ENCODE measurements at regions not wholly inside any gene's neighbourhood (a gene's known extent, or its start where the extent isn't known, plus 50 kb on each side); places are given as distances from the start of the nearest gene placed in this dataset.

DNA sequence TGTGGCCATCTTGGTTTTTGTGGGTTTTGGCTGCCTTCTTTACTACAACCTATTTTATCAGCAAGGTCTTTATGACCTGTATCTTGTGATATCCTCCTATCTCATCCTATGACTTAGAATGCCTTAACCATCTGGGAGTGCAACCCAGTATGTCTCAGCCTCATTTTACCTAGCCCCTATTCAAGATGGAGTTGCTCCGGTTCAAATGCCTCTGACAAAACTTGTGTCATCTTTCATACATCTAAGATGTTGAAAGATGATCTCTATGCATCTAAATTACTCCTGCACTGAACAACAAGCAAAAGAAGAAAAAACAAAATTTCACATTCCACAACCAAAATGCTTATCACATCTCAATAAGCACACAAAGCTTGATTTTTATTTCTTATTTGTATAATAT, 129.5 kb upstream of the CNR1 start:
- H3K27ac ChIP-seq (ENCODE audit: low read depth, low read length, severe bottlenecking), result no peak overlapping the region
- no peaks in the 10 kb centered on the region for H3K36me3 ChIP-seq (ENCODE audit: control insufficient read depth, insufficient read depth, low read length)
- no peak overlapping the region for H3K4me3 ChIP-seq (ENCODE audit: extremely low read depth, insufficient read depth, low read length, poor library complexity, severe bottlenecking)
- H3K4me1 ChIP-seq (ENCODE audit: control insufficient read depth, insufficient read depth, low read length, poor library complexity, severe bottlenecking), result no peaks in the 10 kb centered on the region
- H3K9me3 ChIP-seq (ENCODE audit: control insufficient read depth, low read length), result no peaks in the 10 kb centered on the region
- WGBS, 2 experiments (ENCODE audit: insufficient coverage in 2 of 2), result 100% methylated on average over 1 of the region's 1 CpG; no CpG with 5 or more reads in 1 of the 2 experiments

DNA sequence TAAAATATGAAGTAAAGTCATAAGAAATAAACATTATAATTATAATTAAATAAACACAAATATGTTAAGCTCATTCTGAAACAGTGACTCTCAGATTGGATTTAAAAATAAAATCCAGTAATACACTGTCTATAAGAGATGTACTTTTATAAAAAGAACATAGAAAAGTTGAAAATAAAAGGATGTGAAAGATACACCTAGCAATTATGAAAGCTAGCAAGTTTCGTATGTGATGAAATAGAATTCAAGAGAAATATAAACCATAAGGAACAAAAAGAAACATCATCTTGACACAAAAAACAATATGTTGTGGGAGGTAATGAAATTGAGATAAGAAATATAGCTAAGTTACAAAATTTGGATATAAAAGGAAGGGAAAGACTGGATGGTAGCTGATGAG, 128.6 kb upstream of the CNR1 start:
- WGBS, 2 experiments (ENCODE audit: insufficient coverage in 2 of 2), result no CpG with 5 or more reads among the region's 1 CpG
- no peaks in the 10 kb centered on the region for H3K36me3 ChIP-seq (ENCODE audit: control insufficient read depth, insufficient read depth, low read length)
- no peak overlapping the region for H3K4me3 ChIP-seq (ENCODE audit: extremely low read depth, insufficient read depth, low read length, poor library complexity, severe bottlenecking)

DNA sequence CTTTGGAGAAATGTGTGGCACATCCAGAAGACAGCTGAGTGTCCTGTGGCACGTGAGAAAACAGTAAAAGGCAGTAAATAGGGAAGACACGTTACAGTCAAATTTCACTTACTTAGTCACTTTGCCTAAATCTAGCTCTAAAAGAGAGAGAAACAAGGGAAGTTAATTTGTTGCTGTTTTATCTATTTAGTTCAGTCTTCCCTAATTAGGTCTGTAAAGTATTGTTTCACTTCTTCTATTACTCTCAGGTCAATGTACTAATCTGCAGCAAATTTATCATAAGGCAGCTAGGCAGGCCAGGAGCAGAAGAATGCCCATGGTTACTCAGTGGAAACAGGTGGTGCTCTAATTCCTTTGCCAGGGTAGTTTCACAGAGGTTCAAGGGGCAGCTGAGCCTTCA, 124.3 kb upstream of the CNR1 start:
- Histone ChIP-seq H3K4me3 (ENCODE audit: extremely low read depth, insufficient read depth, low read length, poor library complexity, severe bottlenecking) (no peak overlapping the region), H3K27ac (ENCODE audit: low read depth, low read length, severe bottlenecking) (no peak overlapping the region), H3K9me3 (ENCODE audit: control insufficient read depth, low read length) (no peaks in the 10 kb centered on the region), H3K4me1 (ENCODE audit: control insufficient read depth, insufficient read depth, low read length, poor library complexity, severe bottlenecking) (no peaks in the 10 kb centered on the region), H3K36me3 (ENCODE audit: control insufficient read depth, insufficient read depth, low read length) (no peaks in the 10 kb centered on the region)
- WGBS, 2 experiments (ENCODE audit: insufficient coverage in 2 of 2), result 86% methylated on average over 1 of the region's 2 CpGs; no CpG with 5 or more reads in 1 of the 2 experiments

More for the DNA sequence above, 128.6 kb upstream of the CNR1 start:
- H3K9me3 ChIP-seq (ENCODE audit: control insufficient read depth, low read length), result no peaks in the 10 kb centered on the region
- no peak overlapping the region for H3K27ac ChIP-seq (ENCODE audit: low read depth, low read length, severe bottlenecking)
- H3K4me1 ChIP-seq (ENCODE audit: control insufficient read depth, insufficient read depth, low read length, poor library complexity, severe bottlenecking), result no peaks in the 10 kb centered on the region

DNA sequence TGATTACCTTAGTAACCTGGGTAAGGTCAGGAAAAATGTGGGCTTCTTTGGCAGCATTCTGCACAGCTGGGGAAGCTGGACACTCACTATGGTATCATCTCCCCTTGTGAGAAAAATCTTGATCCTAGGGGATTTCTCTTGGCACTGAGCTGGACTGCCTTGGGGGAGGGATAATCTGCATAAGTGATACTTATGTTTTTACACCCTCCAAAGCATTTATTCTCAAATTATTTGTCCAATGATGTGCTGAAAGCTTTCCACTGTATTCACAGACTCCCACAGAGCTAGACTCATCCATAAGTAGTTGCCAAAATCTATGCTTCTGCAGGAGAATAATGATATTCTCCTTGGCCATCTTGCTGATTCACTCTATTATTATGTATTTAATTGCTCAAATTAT, 121.5 kb upstream of the CNR1 start:
- no peak overlapping the region for H3K4me3 ChIP-seq (ENCODE audit: extremely low read depth, insufficient read depth, low read length, poor library complexity, severe bottlenecking)
- no peak overlapping the region for H3K27ac ChIP-seq (ENCODE audit: low read depth, low read length, severe bottlenecking)
- no peaks in the 10 kb centered on the region for H3K36me3 ChIP-seq (ENCODE audit: control insufficient read depth, insufficient read depth, low read length)
- no peaks in the 10 kb centered on the region for H3K4me1 ChIP-seq (ENCODE audit: control insufficient read depth, insufficient read depth, low read length, poor library complexity, severe bottlenecking)
- H3K9me3 ChIP-seq (ENCODE audit: control insufficient read depth, low read length), result no peaks in the 10 kb centered on the region

DNA sequence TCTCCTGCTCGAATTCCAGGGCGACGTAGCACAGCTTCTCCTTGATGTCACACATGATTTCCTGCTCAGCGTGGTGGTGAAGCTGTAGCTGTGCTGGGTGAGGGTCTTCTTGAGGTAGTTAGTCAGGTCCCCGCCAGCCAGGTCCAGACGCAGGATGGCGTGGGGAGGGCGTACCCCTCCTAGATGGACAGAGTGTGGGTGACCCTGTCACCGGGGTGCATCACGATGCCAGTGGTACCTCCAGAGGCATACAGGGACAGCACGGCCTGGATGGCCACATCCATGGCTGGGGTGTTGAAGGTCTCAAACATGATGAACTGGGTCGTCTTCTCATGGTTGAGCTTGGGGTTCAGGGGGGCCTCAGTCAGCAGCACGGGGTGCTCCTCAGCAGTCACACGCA, 110.2 kb upstream of the CNR1 start:
- no peaks in the 10 kb centered on the region for H3K4me1 ChIP-seq (ENCODE audit: control insufficient read depth, insufficient read depth, low read length, poor library complexity, severe bottlenecking)

DNA sequence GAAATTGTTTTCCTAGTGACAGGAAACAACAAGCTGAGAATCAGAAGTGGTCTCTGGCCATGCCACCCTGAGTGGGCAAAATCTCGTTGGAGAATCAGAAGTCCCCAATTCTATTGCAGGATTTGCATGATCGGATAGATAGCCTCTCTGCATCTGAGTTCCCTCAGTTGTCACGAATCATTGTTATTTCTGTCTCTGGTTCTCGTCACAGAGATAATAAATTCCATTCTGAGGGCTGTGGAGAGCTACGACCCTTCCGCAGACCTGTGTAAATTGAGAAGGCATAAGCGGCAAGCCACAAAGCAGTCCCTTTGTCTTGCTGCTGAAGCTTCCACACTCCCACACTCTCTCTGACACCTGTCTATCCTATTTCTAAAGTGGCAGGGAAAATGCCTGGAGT, 102.4 kb upstream of the CNR1 start:
- H3K4me3 ChIP-seq (ENCODE audit: extremely low read depth, insufficient read depth, low read length, poor library complexity, severe bottlenecking), result no peak overlapping the region
- H3K36me3 ChIP-seq (ENCODE audit: control insufficient read depth, insufficient read depth, low read length), result no peaks in the 10 kb centered on the region
- WGBS, 2 experiments (ENCODE audit: insufficient coverage in 2 of 2), result 79 to 81% methylated on average over 2 to 7 of the region's 7 CpGs
- H3K9me3 ChIP-seq (ENCODE audit: control insufficient read depth, low read length), result no peaks in the 10 kb centered on the region
- H3K27ac ChIP-seq (ENCODE audit: low read depth, low read length, severe bottlenecking), result peak overlapping the region; percentile 41
- no peaks in the 10 kb centered on the region for H3K4me1 ChIP-seq (ENCODE audit: control insufficient read depth, insufficient read depth, low read length, poor library complexity, severe bottlenecking)

More for the DNA sequence above, 110.2 kb upstream of the CNR1 start:
- no peaks in the 10 kb centered on the region for H3K36me3 ChIP-seq (ENCODE audit: control insufficient read depth, insufficient read depth, low read length)
- 91 to 94% methylated on average over 13 to 14 of the region's 14 CpGs for WGBS, 2 experiments (ENCODE audit: insufficient coverage in 2 of 2)
- no peak overlapping the region for H3K27ac ChIP-seq (ENCODE audit: low read depth, low read length, severe bottlenecking)
- H3K9me3 ChIP-seq (ENCODE audit: control insufficient read depth, low read length), result no peaks in the 10 kb centered on the region
- no peak overlapping the region for H3K4me3 ChIP-seq (ENCODE audit: extremely low read depth, insufficient read depth, low read length, poor library complexity, severe bottlenecking)

DNA sequence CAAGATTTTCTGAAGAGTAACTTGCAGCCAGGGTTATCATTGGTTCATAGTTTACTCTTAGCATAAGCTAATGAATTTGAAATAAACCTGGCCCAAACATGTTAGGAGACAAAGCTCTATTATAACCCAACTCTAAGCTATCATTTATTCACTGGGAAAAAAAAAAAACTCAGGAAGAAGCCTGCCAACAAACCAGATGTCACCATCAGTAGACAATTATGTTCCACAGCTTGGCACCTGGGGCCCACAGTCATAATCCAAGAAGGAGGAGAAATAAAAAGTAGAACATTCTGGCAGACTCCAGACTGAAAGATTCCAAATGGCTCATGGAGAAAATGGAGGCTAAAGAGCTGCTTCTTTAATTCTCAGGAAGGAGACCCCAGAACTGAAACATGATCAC, 100.0 kb upstream of the CNR1 start:
- H3K4me3 ChIP-seq (ENCODE audit: extremely low read depth, insufficient read depth, low read length, poor library complexity, severe bottlenecking), result no peak overlapping the region
- H3K9me3 ChIP-seq (ENCODE audit: control insufficient read depth, low read length), result no peaks in the 10 kb centered on the region
- H3K4me1 ChIP-seq (ENCODE audit: control insufficient read depth, insufficient read depth, low read length, poor library complexity, severe bottlenecking), result no peaks in the 10 kb centered on the region
- H3K36me3 ChIP-seq (ENCODE audit: control insufficient read depth, insufficient read depth, low read length), result no peaks in the 10 kb centered on the region
- no peak overlapping the region for H3K27ac ChIP-seq (ENCODE audit: low read depth, low read length, severe bottlenecking)

DNA sequence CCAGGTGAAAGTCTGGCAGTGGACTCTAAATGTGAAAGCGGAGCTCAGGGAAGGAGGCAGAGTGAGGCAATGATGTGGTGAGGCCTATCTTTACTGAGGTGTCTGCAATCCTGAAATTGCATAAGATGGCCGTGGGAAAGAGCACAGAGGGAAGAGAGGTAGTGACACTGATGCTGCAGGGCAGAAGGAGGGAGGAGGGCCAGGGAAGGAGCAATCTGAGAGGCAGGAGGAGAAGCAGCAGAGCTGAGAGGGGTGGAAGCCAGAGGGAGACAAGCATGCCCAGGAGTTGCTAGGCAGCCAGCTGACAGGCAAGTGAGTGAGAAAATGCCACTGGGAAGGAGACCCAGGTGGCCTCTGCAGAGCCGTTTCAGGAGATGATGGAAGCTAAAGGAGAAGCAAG, 97.4 kb upstream of the CNR1 start:
- no peaks in the 10 kb centered on the region for H3K9me3 ChIP-seq (ENCODE audit: control insufficient read depth, low read length)
- 59 to 66% methylated on average over 3 of the region's 3 CpGs for WGBS, 2 experiments (ENCODE audit: insufficient coverage in 2 of 2)
- no peak overlapping the region for H3K27ac ChIP-seq (ENCODE audit: low read depth, low read length, severe bottlenecking)

DNA sequence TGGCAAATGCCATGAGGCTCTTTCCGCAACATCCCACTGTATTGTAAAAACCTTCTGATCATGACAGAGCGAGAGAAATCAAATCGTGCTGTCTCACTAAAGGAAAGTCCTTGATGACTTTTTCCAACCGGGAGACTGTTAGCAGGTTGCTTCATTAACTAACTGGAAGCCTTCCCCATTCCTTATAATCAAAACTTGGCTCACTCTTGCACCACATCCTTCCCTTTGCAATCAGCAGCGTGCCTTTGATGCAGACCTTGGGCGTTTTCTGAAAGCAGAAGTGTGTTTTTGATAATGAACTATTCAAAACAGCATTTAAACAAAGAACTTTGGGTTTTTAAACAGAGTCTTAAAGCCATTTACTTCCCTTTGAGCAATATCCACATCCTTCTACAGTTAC, 96.2 kb upstream of the CNR1 start:
- Histone ChIP-seq H3K27ac (ENCODE audit: low read depth, low read length, severe bottlenecking) (no peak overlapping the region), H3K36me3 (ENCODE audit: control insufficient read depth, insufficient read depth, low read length) (no peaks in the 10 kb centered on the region), H3K9me3 (ENCODE audit: control insufficient read depth, low read length) (no peaks in the 10 kb centered on the region), H3K4me1 (ENCODE audit: control insufficient read depth, insufficient read depth, low read length, poor library complexity, severe bottlenecking) (no peaks in the 10 kb centered on the region), H3K4me3 (ENCODE audit: extremely low read depth, insufficient read depth, low read length, poor library complexity, severe bottlenecking) (no peak overlapping the region)
- WGBS, 2 experiments (ENCODE audit: insufficient coverage in 2 of 2), result 92 to 95% methylated on average over 4 of the region's 6 CpGs

More for the DNA sequence above, 97.4 kb upstream of the CNR1 start:
- no peak overlapping the region for H3K4me3 ChIP-seq (ENCODE audit: extremely low read depth, insufficient read depth, low read length, poor library complexity, severe bottlenecking)
- H3K4me1 ChIP-seq (ENCODE audit: control insufficient read depth, insufficient read depth, low read length, poor library complexity, severe bottlenecking), result no peaks in the 10 kb centered on the region
- H3K36me3 ChIP-seq (ENCODE audit: control insufficient read depth, insufficient read depth, low read length), result no peaks in the 10 kb centered on the region

DNA sequence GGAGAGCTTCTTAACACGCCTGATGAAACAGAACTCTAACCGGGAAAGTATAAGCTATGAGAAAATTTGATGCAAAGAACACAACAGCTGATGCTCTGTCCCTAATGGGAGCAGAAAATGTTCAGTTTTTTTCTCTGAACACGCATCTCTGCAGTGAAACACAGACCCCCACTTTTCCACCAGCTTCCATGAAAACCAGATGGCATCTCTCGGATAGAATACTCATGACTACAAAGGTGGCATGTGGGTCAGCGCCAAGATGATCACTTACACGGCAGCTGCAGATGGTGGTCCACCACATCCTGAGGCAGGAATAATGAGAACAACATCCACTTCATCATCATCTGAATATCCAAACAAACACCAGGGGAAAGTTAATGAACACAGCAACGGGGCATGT, 85.2 kb upstream of the CNR1 start:
- WGBS, 2 experiments (ENCODE audit: insufficient coverage in 2 of 2), result 81 to 90% methylated on average over 4 to 6 of the region's 7 CpGs
- H3K36me3 ChIP-seq (ENCODE audit: control insufficient read depth, insufficient read depth, low read length), result no peaks in the 10 kb centered on the region

DNA sequence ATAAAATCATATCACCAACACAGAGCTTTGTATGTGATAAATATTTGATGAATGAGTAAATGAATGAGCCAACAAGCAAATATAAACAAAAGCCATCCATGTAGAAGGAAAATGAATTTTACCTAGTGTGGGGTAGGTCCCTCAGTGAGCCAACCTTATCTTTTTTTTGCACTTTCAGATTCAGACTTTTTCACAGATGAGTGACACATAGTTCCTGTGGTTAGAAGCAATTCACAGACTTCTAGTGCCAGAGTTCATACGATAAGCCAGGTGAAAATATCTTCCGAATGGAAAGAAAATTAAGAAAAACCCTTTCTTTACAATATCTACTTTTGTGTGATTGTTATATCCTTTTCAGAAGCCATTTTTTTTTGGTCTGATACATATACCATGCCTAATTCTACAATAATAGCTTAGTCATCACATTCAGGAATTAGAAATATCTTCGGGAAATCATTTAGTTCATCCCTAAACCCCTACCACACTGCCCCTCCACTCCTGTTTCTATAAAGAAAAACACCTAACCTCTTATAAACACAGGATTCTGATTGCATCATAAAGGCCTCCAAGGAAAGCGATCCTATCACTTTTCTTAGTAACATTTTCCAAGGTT, 82.7 kb upstream of the CNR1 start:
- Histone ChIP-seq H3K4me3 (ENCODE audit: extremely low read depth, insufficient read depth, low read length, poor library complexity, severe bottlenecking) (no peak overlapping the region), H3K27ac (ENCODE audit: low read depth, low read length, severe bottlenecking) (no peak overlapping the region), H3K4me1 (ENCODE audit: control insufficient read depth, insufficient read depth, low read length, poor library complexity, severe bottlenecking) (no peaks in the 10 kb centered on the region), H3K9me3 (ENCODE audit: control insufficient read depth, low read length) (no peaks in the 10 kb centered on the region), H3K36me3 (ENCODE audit: control insufficient read depth, insufficient read depth, low read length) (no peaks in the 10 kb centered on the region)
- WGBS, 2 experiments (ENCODE audit: insufficient coverage in 2 of 2), result 100% methylated on average over 1 of the region's 4 CpGs

More for the DNA sequence above, 85.2 kb upstream of the CNR1 start:
- Histone ChIP-seq H3K27ac (ENCODE audit: low read depth, low read length, severe bottlenecking) (no peak overlapping the region), H3K9me3 (ENCODE audit: control insufficient read depth, low read length) (no peaks in the 10 kb centered on the region), H3K4me1 (ENCODE audit: control insufficient read depth, insufficient read depth, low read length, poor library complexity, severe bottlenecking) (no peaks in the 10 kb centered on the region), H3K4me3 (ENCODE audit: extremely low read depth, insufficient read depth, low read length, poor library complexity, severe bottlenecking) (no peak overlapping the region)

All from mesodermal cell (in vitro differentiated cells).